GM19025 (cell line): ENCODE measurements at regions not wholly inside any gene's neighbourhood (a gene's known extent, or its start where the extent isn't known, plus 50 kb on each side); places are given as distances from the start of the nearest gene placed in this dataset.
"Not testable (repeated sequence)": the region's sequence is repeated elsewhere in the genome, so short reads cannot be mapped to it uniquely, and the experiment has no call there.

Experiments used
- ATAC-seq: cut with Tn5 transposase; IDR thresholded peaks from one replicate; pipeline ENCODE4 v1.9.1; 2021; ENCODE audit warnings: mild to moderate bottlenecking, low read depth, moderate library complexity; ENCODE audit not compliant: unreplicated experiment

GRCh38 chr16:73399486-73399885 is 351.6 kb upstream of the ZFHX3 start:
- no peak for ATAC-seq

GRCh38 chr16:73398604-73399003 is 350.7 kb upstream of the ZFHX3 start:
- ATAC-seq = not testable (repeated sequence)

- ATAC-seq = no peak
Observed at GRCh38 chr16:73396556-73396955, 348.6 kb upstream of the ZFHX3 start.

GRCh38 chr16:73390936-73391335 is 343.0 kb upstream of the ZFHX3 start:
- no peak for ATAC-seq

- no peak for ATAC-seq
Observed at GRCh38 chr16:73390491-73390890, 342.6 kb upstream of the ZFHX3 start.

- ATAC-seq = no peak
Observed at GRCh38 chr16:73389085-73389484, 341.2 kb upstream of the ZFHX3 start.

- no peak for ATAC-seq
Observed at GRCh38 chr16:73387979-73388378, 340.1 kb upstream of the ZFHX3 start.

GRCh38 chr16:73385696-73386095 is 337.8 kb upstream of the ZFHX3 start:
- ATAC-seq = no peak

GRCh38 chr16:73384506-73385089 is 336.7 kb upstream of the ZFHX3 start:
- no peak for ATAC-seq

- no peak for ATAC-seq
Observed at GRCh38 chr16:73383988-73384365, 336.0 kb upstream of the ZFHX3 start.

- ATAC-seq = no peak
Observed at GRCh38 chr16:73383195-73383987, 335.5 kb upstream of the ZFHX3 start.

- no peak for ATAC-seq
Observed at GRCh38 chr16:73378471-73378870, 330.5 kb upstream of the ZFHX3 start.

- no peak for ATAC-seq
Observed at GRCh38 chr16:73371584-73372319, 323.8 kb upstream of the ZFHX3 start.

GRCh38 chr16:73369851-73370250 is 321.9 kb upstream of the ZFHX3 start:
- no peak for ATAC-seq

GRCh38 chr16:73368715-73369114 is 320.8 kb upstream of the ZFHX3 start:
- ATAC-seq = no peak

GRCh38 chr16:73365016-73365551 is 317.2 kb upstream of the ZFHX3 start:
- ATAC-seq = no peak

GRCh38 chr16:73364413-73364812 is 316.5 kb upstream of the ZFHX3 start:
- ATAC-seq = no peak

- no peak for ATAC-seq
Observed at GRCh38 chr16:73361061-73361460, 313.1 kb upstream of the ZFHX3 start.

- ATAC-seq = no peak
Observed at GRCh38 chr16:73356401-73357079, 308.6 kb upstream of the ZFHX3 start.

GRCh38 chr16:73355981-73356380 is 308.1 kb upstream of the ZFHX3 start:
- ATAC-seq = no peak

- ATAC-seq = no peak
Observed at GRCh38 chr16:73354434-73354833, 306.5 kb upstream of the ZFHX3 start.
